ENCODE measurements at regions not wholly inside any gene's neighbourhood (a gene's known extent, or its start where the extent isn't known, plus 50 kb on each side); places are given as distances from the start of the nearest gene placed in this dataset.

DNA sequence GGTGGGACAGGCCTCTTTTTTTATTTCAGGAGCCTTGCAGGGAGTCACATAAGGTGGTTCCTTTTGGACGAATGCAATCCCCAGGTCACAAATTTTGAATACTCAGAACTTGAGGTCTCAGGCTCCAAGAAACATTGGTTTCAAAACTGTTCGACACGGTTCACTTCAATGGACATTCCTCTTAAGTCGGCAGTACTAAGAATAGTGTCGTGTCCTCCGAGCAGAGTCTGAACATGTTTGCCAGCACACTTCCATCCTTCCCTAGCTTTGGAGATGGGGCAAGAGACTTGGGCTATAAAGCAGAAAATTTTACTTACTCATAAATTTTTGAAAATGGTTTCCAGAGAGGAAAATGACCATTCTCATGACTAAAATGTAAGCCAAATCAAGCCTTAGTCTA, 265.4 kb downstream of the THBS2 start:
- no peaks in the 10 kb centered on the region for H3K27me3 ChIP-seq
- Mint-ChIP-seq H3K36me3 (no peaks in the 10 kb centered on the region), H3K9me3 (no peaks in the 10 kb centered on the region), H3K27ac (no peak overlapping the region), H3K4me1 (peaks cover 6% of the 10 kb centered on the region), H3K27me3 (ENCODE audit: insufficient read depth, low read depth) (peaks cover 3% of the 10 kb centered on the region), H3K4me3 (no peak overlapping the region)
- no peaks in the 10 kb centered on the region for H3K4me1 ChIP-seq
- no peaks in the 10 kb centered on the region for H3K36me3 ChIP-seq
- H3K4me3 ChIP-seq, result no peak overlapping the region
- TF ChIP-seq EZH2phosphoT487 (IDR thresholded peaks at IDR 0.05) (no peak), EZH2 (IDR thresholded peaks at IDR 0.05) (no peak)
- TF ChIP-seq, protein P1, sequence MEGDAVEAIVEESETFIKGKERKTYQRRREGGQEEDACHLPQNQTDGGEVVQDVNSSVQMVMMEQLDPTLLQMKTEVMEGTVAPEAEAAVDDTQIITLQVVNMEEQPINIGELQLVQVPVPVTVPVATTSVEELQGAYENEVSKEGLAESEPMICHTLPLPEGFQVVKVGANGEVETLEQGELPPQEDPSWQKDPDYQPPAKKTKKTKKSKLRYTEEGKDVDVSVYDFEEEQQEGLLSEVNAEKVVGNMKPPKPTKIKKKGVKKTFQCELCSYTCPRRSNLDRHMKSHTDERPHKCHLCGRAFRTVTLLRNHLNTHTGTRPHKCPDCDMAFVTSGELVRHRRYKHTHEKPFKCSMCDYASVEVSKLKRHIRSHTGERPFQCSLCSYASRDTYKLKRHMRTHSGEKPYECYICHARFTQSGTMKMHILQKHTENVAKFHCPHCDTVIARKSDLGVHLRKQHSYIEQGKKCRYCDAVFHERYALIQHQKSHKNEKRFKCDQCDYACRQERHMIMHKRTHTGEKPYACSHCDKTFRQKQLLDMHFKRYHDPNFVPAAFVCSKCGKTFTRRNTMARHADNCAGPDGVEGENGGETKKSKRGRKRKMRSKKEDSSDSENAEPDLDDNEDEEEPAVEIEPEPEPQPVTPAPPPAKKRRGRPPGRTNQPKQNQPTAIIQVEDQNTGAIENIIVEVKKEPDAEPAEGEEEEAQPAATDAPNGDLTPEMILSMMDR (IDR thresholded peaks at IDR 0.05), result no peak
- H3K79me2 ChIP-seq (ENCODE audit: low read depth), result no peaks in the 10 kb centered on the region
- H3K4me2 ChIP-seq, result no peak overlapping the region
- H3K27ac ChIP-seq, result no peak overlapping the region
- H3F3A ChIP-seq (ENCODE audit: low read depth), result no peaks in the 10 kb centered on the region
- H4K20me1 ChIP-seq (ENCODE audit: low read depth), result no peaks in the 10 kb centered on the region
- H3K9ac ChIP-seq, result no peak overlapping the region
- no peak overlapping the region for H2AFZ ChIP-seq (replicated peaks)
- H3K9me3 ChIP-seq (ENCODE audit: low read depth), result no peaks in the 10 kb centered on the region
- no peak for DNase-seq (ENCODE audit: low spot score)

- Histone ChIP-seq H4K20me1 (ENCODE audit: low read depth) (no peaks in the 10 kb centered on the region), H3K36me3 (peaks cover 4% of the 10 kb centered on the region), H3K9ac (no peak overlapping the region), H2AFZ (replicated peaks) (no peak overlapping the region), H3F3A (ENCODE audit: low read depth) (no peaks in the 10 kb centered on the region), H3K4me3 (no peak overlapping the region), H3K79me2 (ENCODE audit: low read depth) (no peaks in the 10 kb centered on the region), H3K27ac (no peak overlapping the region), H3K4me1 (no peaks in the 10 kb centered on the region), H3K4me2 (no peak overlapping the region), H3K9me3 (ENCODE audit: low read depth) (peaks cover 8% of the 10 kb centered on the region), H3K27me3 (no peaks in the 10 kb centered on the region)
- no peak overlapping the region for H3K27ac Mint-ChIP-seq
- H3K27me3 Mint-ChIP-seq (ENCODE audit: insufficient read depth, low read depth), result no peaks in the 10 kb centered on the region
- no peak for DNase-seq (ENCODE audit: low spot score)
- H3K4me1 Mint-ChIP-seq, result peaks cover 6% of the 10 kb centered on the region
- TF ChIP-seq, protein P1 (IDR thresholded peaks at IDR 0.05), result no peak
- no peak for TF ChIP-seq EZH2phosphoT487 (IDR thresholded peaks at IDR 0.05)
- TF ChIP-seq EZH2 (IDR thresholded peaks at IDR 0.05), result no peak
- H3K4me3 Mint-ChIP-seq, result no peak overlapping the region
- peaks cover 4% of the 10 kb centered on the region for H3K9me3 Mint-ChIP-seq
- H3K36me3 Mint-ChIP-seq, result no peaks in the 10 kb centered on the region
These were observed 267.9 kb downstream of the THBS2 start for GRCh38 chr6:168985705-168986104.

- Mint-ChIP-seq H3K9me3 (peaks cover 16% of the 10 kb centered on the region), H3K4me1 (no peaks in the 10 kb centered on the region), H3K4me3 (no peak overlapping the region), H3K27me3 (ENCODE audit: insufficient read depth, low read depth) (no peaks in the 10 kb centered on the region), H3K27ac (no peak overlapping the region), H3K36me3 (no peaks in the 10 kb centered on the region)
- H3K4me3 ChIP-seq, result no peak overlapping the region
- no peak for DNase-seq (ENCODE audit: low spot score)
- H3K27me3 ChIP-seq, result no peaks in the 10 kb centered on the region
- H4K20me1 ChIP-seq (ENCODE audit: low read depth), result no peaks in the 10 kb centered on the region
- no peaks in the 10 kb centered on the region for H3F3A ChIP-seq (ENCODE audit: low read depth)
- peaks cover 8% of the 10 kb centered on the region for H3K9me3 ChIP-seq (ENCODE audit: low read depth)
- no peak overlapping the region for H3K4me2 ChIP-seq
- no peaks in the 10 kb centered on the region for H3K79me2 ChIP-seq (ENCODE audit: low read depth)
- no peaks in the 10 kb centered on the region for H3K4me1 ChIP-seq
- no peak for TF ChIP-seq EZH2 (IDR thresholded peaks at IDR 0.05)
- TF ChIP-seq EZH2phosphoT487 (IDR thresholded peaks at IDR 0.05), result no peak
- TF ChIP-seq, protein P1 (IDR thresholded peaks at IDR 0.05), result no peak
- H3K36me3 ChIP-seq, result peaks cover 4% of the 10 kb centered on the region
- no peak overlapping the region for H3K9ac ChIP-seq
- no peak overlapping the region for H2AFZ ChIP-seq (replicated peaks)
- no peak overlapping the region for H3K27ac ChIP-seq
These were observed 269.7 kb downstream of the THBS2 start for GRCh38 chr6:168983925-168984324.
